UCSD-AML1 (cell line): ENCODE measurements at regions not wholly inside any gene's neighbourhood (a gene's known extent, or its start where the extent isn't known, plus 50 kb on each side); places are given as distances from the start of the nearest gene placed in this dataset.

Experiments
- DNase-seq: peaks from one replicate; lab custom pipeline; 2025; ENCODE audit not compliant: unreplicated experiment; lab: John Stamatoyannopoulos, UW

GRCh38 chr5:167759057-167759821 is 532.2 kb upstream of the WWC1 start:
- DNase-seq: no peak

- no peak for DNase-seq
These were observed 527.7 kb upstream of the WWC1 start for GRCh38 chr5:167763772-167764171.

- no peak for DNase-seq
These were observed 526.7 kb upstream of the WWC1 start for GRCh38 chr5:167764641-167765289.

GRCh38 chr5:167765352-167765751 is 526.1 kb upstream of the WWC1 start:
- no peak for DNase-seq

GRCh38 chr5:167766957-167767356 is 524.5 kb upstream of the WWC1 start:
- DNase-seq: no peak

- no peak for DNase-seq
These were observed 523.6 kb upstream of the WWC1 start for GRCh38 chr5:167767795-167768194.

GRCh38 chr5:167769846-167770413 is 521.5 kb upstream of the WWC1 start:
- DNase-seq: no peak

- DNase-seq: no peak
These were observed 521.0 kb upstream of the WWC1 start for GRCh38 chr5:167770461-167770860.

GRCh38 chr5:167771571-167771970 is 519.9 kb upstream of the WWC1 start:
- DNase-seq: no peak

GRCh38 chr5:167773668-167774301 is 517.7 kb upstream of the WWC1 start:
- no peak for DNase-seq

- DNase-seq: no peak
These were observed 513.7 kb upstream of the WWC1 start for GRCh38 chr5:167777746-167778145.

GRCh38 chr5:167778228-167778627 is 513.2 kb upstream of the WWC1 start:
- DNase-seq: no peak

GRCh38 chr5:167779644-167780043 is 511.8 kb upstream of the WWC1 start:
- no peak for DNase-seq

GRCh38 chr5:167780177-167780576 is 511.3 kb upstream of the WWC1 start:
- no peak for DNase-seq

GRCh38 chr5:167783145-167783817 is 508.2 kb upstream of the WWC1 start:
- no peak for DNase-seq

- no peak for DNase-seq
These were observed 506.3 kb upstream of the WWC1 start for GRCh38 chr5:167785106-167785505.

- DNase-seq: no peak
These were observed 505.5 kb upstream of the WWC1 start for GRCh38 chr5:167785901-167786300.

- DNase-seq: no peak
These were observed 504.4 kb upstream of the WWC1 start for GRCh38 chr5:167786871-167787578.

- DNase-seq: no peak
These were observed 501.4 kb upstream of the WWC1 start for GRCh38 chr5:167790045-167790444.

- no peak for DNase-seq
These were observed 500.8 kb upstream of the WWC1 start for GRCh38 chr5:167790462-167791260.
